ENCODE measurements at regions not wholly inside any gene's neighbourhood (a gene's known extent, or its start where the extent isn't known, plus 50 kb on each side); places are given as distances from the start of the nearest gene placed in this dataset.
"Not testable (repeated sequence)": the region's sequence is repeated elsewhere in the genome, so short reads cannot be mapped to it uniquely, and the experiment has no call there.

- not testable (repeated sequence) for DNase-seq
Measured at GRCh38 chr1:101492144-101492543, 255.3 kb downstream of the S1PR1 start.

GRCh38 chr1:101493920-101494319, 257.1 kb downstream of the S1PR1 start:
- DNase-seq, result not testable (repeated sequence)

- no peak for DNase-seq
Measured at GRCh38 chr1:101496109-101496508, 259.3 kb downstream of the S1PR1 start.

GRCh38 chr1:101497881-101498559, 261.2 kb downstream of the S1PR1 start:
- no peak for DNase-seq

GRCh38 chr1:101504106-101504505, 267.3 kb downstream of the S1PR1 start:
- DNase-seq, result not testable (repeated sequence)

- DNase-seq, result not testable (repeated sequence)
Measured at GRCh38 chr1:101505240-101505639, 268.4 kb downstream of the S1PR1 start.

GRCh38 chr1:101506541-101507164, 269.8 kb downstream of the S1PR1 start:
- no peak for DNase-seq

GRCh38 chr1:101507547-101507971, 270.7 kb downstream of the S1PR1 start:
- no peak for DNase-seq

GRCh38 chr1:101508913-101509312, 272.1 kb downstream of the S1PR1 start:
- no peak for DNase-seq

GRCh38 chr1:101509370-101509769, 272.6 kb downstream of the S1PR1 start:
- peak; percentile 51 for DNase-seq

- no peak for DNase-seq
Measured at GRCh38 chr1:101511202-101511891, 274.5 kb downstream of the S1PR1 start.

GRCh38 chr1:101520302-101520701, 283.5 kb downstream of the S1PR1 start:
- no peak for DNase-seq

- DNase-seq, result no peak
Measured at GRCh38 chr1:101522486-101522885, 285.7 kb downstream of the S1PR1 start.

GRCh38 chr1:101526813-101527212, 290.0 kb downstream of the S1PR1 start:
- DNase-seq, result no peak

GRCh38 chr1:101532377-101532776, 295.6 kb downstream of the S1PR1 start:
- no peak for DNase-seq

GRCh38 chr1:101540161-101540560, 303.3 kb downstream of the S1PR1 start:
- no peak for DNase-seq

- no peak for DNase-seq
Measured at GRCh38 chr1:101546885-101547284, 310.1 kb downstream of the S1PR1 start.

- DNase-seq, result no peak
Measured at GRCh38 chr1:101547357-101547756, 310.5 kb downstream of the S1PR1 start.

GRCh38 chr1:101548376-101548775, 311.6 kb downstream of the S1PR1 start:
- no peak for DNase-seq

- DNase-seq, result no peak
Measured at GRCh38 chr1:101550581-101550980, 313.8 kb downstream of the S1PR1 start.

GRCh38 chr1:101566883-101567538, 330.2 kb downstream of the S1PR1 start:
- DNase-seq, result no peak

GRCh38 chr1:101567582-101568189, 330.9 kb downstream of the S1PR1 start:
- no peak for DNase-seq

GRCh38 chr1:101587741-101588140, 350.9 kb downstream of the S1PR1 start:
- peak; percentile 71 for DNase-seq
